IMR-90 (cell line): ENCODE measurements at regions not wholly inside any gene's neighbourhood (a gene's known extent, or its start where the extent isn't known, plus 50 kb on each side); places are given as distances from the start of the nearest gene placed in this dataset.

Source experiments
- ATAC-seq: fragments of 200-7000 bp; cut with Tn5 transposase; 2 replicates; pipeline ENCODE4 v1.9.1; 2020; ENCODE audit warnings: low read depth, mild to moderate bottlenecking, moderate library complexity
- BruUV-seq: library from RNA; stranded (reverse); fragments of 400-500 nt; replicated peaks from 2 replicates; lab custom pipeline; 2021; lab: Mats Ljungman, UMichigan
- CTCF ChIA-PET: fragments of 300-600 bp; formaldehyde crosslinking; extraction: SDS; loops from one replicate; lab custom pipeline; 2021; ENCODE audit warnings: antibody characterized with exemption; lab: Yijun Ruan, JAX
- POLR2A ChIA-PET: fragments of 300-600 bp; sonication (Branson Sonifier 250); formaldehyde crosslinking; loops from one replicate; lab custom pipeline; 2022; ENCODE audit warnings: antibody characterized with exemption; ENCODE audit not compliant: unreplicated experiment; lab: Charles Lee
- DNase-seq: peaks from one replicate; pipeline ENCODE4 v3.0.0; 2013
- H2AFZ ChIP-seq: replicated peaks from 2 replicates; pipeline ENCODE3; 2013; ENCODE audit warnings: low read length, mild to moderate bottlenecking; ENCODE audit not compliant: poor library complexity
- H2AK5ac ChIP-seq: 2 replicates; pipeline ENCODE4 v1.6.1; 2013; ENCODE audit warnings: low read depth, low read length, inconsistent platforms
- H2AK9ac ChIP-seq: replicated peaks from 2 replicates; pipeline ENCODE3; 2013; ENCODE audit warnings: mild to moderate bottlenecking, low read depth, low read length, moderate library complexity; ENCODE audit not compliant: poor library complexity
- H2BK120ac ChIP-seq: 2 replicates; pipeline ENCODE4 v1.6.1; 2013; ENCODE audit warnings: low read depth, low read length, inconsistent platforms
- H2BK15ac ChIP-seq: 3 replicates; pipeline ENCODE4 v1.6.1; 2013; ENCODE audit warnings: low read depth, low read length, inconsistent platforms
- H2BK20ac ChIP-seq: 2 replicates; pipeline ENCODE4 v1.6.1; 2013; ENCODE audit warnings: low read depth, mild to moderate bottlenecking, inconsistent platforms, low read length, moderate library complexity
- H2BK5ac ChIP-seq: 2 replicates; pipeline ENCODE4 v1.6.1; 2013; ENCODE audit warnings: mild to moderate bottlenecking, low read depth, low read length, inconsistent platforms; ENCODE audit not compliant: poor library complexity, severe bottlenecking
- H3K14ac ChIP-seq: replicated peaks from 2 replicates; pipeline ENCODE4 v1.6.1; 2013; ENCODE audit warnings: low read depth, low read length, inconsistent platforms
- H3K18ac ChIP-seq: 2 replicates; pipeline ENCODE4 v1.6.1; 2013; ENCODE audit warnings: low read depth, low read length, control low read depth
- H3K23ac ChIP-seq: 2 replicates; pipeline ENCODE4 v1.6.1; 2013; ENCODE audit warnings: low read depth, low read length, inconsistent platforms
- H3K27ac ChIP-seq: 2 replicates; pipeline ENCODE4 v1.5.1; 2013; ENCODE audit warnings: mild to moderate bottlenecking, control low read depth, low read length; ENCODE audit not compliant: insufficient read depth
- H3K27me3 ChIP-seq: 2 replicates; pipeline ENCODE4 v1.6.1; 2013; ENCODE audit warnings: low read length; ENCODE audit not compliant: control insufficient read depth, insufficient read depth
- H3K36me3 ChIP-seq: 2 replicates; pipeline ENCODE4 v1.6.1; 2013; ENCODE audit warnings: low read length, mixed read lengths; ENCODE audit not compliant: control insufficient read depth, insufficient read depth
- H3K4ac ChIP-seq: 2 replicates; pipeline ENCODE4 v1.6.1; 2013; ENCODE audit warnings: low read depth, low read length, inconsistent platforms
- H3K4me1 ChIP-seq: 2 replicates; pipeline ENCODE4 v1.6.1; 2013; ENCODE audit warnings: low read length, mixed read lengths; ENCODE audit not compliant: control insufficient read depth, insufficient read depth
- H3K4me2 ChIP-seq: 2 replicates; pipeline ENCODE4 v1.6.1; 2013; ENCODE audit warnings: low read depth, mild to moderate bottlenecking, control low read depth, low read length, moderate library complexity
- H3K4me3 ChIP-seq: 2 replicates; pipeline ENCODE4 v1.5.1; 2013; ENCODE audit warnings: low read depth, mild to moderate bottlenecking, control low read depth, low read length, moderate library complexity; ENCODE audit not compliant: insufficient read depth
- H3K56ac ChIP-seq: 2 replicates; pipeline ENCODE4 v1.6.1; 2013; ENCODE audit warnings: low read length, inconsistent platforms; ENCODE audit not compliant: insufficient read depth; ENCODE audit errors: extremely low read depth
- H3K79me1 ChIP-seq, 2 experiments: 2 replicates each; pipeline ENCODE4 v1.6.1; 2013; ENCODE audit warnings: low read length in 2 of 2, inconsistent platforms in 1 of 2, low read depth in 1 of 2
- H3K9ac ChIP-seq: 2 replicates; pipeline ENCODE4 v1.6.1; 2013; ENCODE audit warnings: low read depth, low read length, control low read depth
- H3K9me1 ChIP-seq: 2 replicates; pipeline ENCODE4 v1.6.1; 2013; ENCODE audit warnings: low read length, inconsistent platforms; ENCODE audit not compliant: insufficient read depth
- H3K9me3 ChIP-seq: 2 replicates; pipeline ENCODE4 v1.6.1; 2013; ENCODE audit warnings: low read length; ENCODE audit not compliant: control insufficient read depth, insufficient read depth
- H4K20me1 ChIP-seq: 2 replicates; pipeline ENCODE4 v1.6.1; 2013; ENCODE audit warnings: low read length, inconsistent platforms; ENCODE audit not compliant: insufficient read depth
- H4K5ac ChIP-seq: 2 replicates; pipeline ENCODE4 v1.6.1; 2013; ENCODE audit warnings: mild to moderate bottlenecking, low read depth, low read length, control low read depth
- H4K8ac ChIP-seq, 2 experiments: 2 replicates each; pipeline ENCODE4 v1.6.1; 2013; ENCODE audit warnings: low read depth in 2 of 2, low read length in 2 of 2, control low read depth in 1 of 2, inconsistent platforms in 1 of 2
- H4K91ac ChIP-seq: 2 replicates; pipeline ENCODE4 v1.6.1; 2013; ENCODE audit warnings: low read depth, low read length, inconsistent platforms; ENCODE audit not compliant: insufficient read depth
- NFE2L2 ChIP-seq: fragments of 150-350 bp; IDR thresholded peaks from 2 replicates; pipeline ENCODE4 v1.6.1; 2016; ENCODE audit warnings: low read depth, mild to moderate bottlenecking, low read length
- whole genome bisulfite sequencing, 2 experiments: methylation state at CpG; one replicate each; pipeline versions ENCODE4 v1.1.5 to v1.1.7; 2013; ENCODE audit warnings: missing lambda C conversion rate in 2 of 2; ENCODE audit not compliant: insufficient read length in 1 of 2; ENCODE audit errors: extremely low coverage in 2 of 2; 5-methylcytosine and 5-hydroxymethylcytosine counted together
- dilution Hi-C: fragments of 300-500 bp; cut with HindIII; formaldehyde crosslinking; loops from one replicate; pipeline ENCODE4 v1.14.3; 2018; ENCODE audit warnings: low sequenced_read_pairs; ENCODE audit not compliant: unreplicated experiment
- in situ Hi-C: fragments of 300-500 bp; cut with MboI; formaldehyde crosslinking; loops from 3 replicates; pipeline ENCODE4 v1.14.3; 2019; ENCODE audit warnings: low sequenced_read_pairs, inconsistent platforms, mixed read lengths
- intact Hi-C: fragments of 100-400 bp; cut with micrococcal nuclease; formaldehyde crosslinking; loops from 2 replicates; pipeline ENCODE4 v1.10.0; 2022
- TF ChIP-seq, protein P1 (sequence below): conservative IDR thresholded peaks from 2 replicates; pipeline ENCODE4 v1.5.1; 2012; ENCODE audit warnings: mild to moderate bottlenecking, low read depth, low read length, improper control_type of control experiment

DNA sequence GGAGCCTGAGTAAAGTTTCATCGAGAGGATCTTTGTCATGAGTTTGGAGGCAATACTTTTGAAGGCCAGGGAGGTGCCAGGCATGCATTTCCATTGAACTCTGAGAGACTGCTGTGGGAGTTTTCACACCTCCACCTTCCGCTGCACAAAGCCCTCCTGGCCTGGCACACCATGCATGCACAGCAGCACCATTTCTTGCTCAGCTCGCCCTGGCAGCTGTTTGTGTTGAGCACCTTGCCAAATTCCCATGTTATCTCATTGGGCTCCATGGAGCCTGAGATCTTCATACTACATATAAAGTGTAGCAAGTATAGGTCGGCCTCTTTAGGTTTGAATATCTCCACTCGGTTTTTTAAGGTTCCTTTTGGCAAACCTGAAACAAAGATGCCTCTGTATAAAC is 125.7 kb upstream of the CLINT1 start:
- POLR2A ChIA-PET: no interaction called here
- Histone ChIP-seq H3K27me3 (no peaks in the 10 kb centered on the region; the same call in 1 of the 2 replicates), H3K23ac (no peak overlapping the region), H2BK20ac (no peak overlapping the region), H2BK120ac (no peak overlapping the region), H3K36me3 (no peaks in the 10 kb centered on the region), H4K20me1 (no peaks in the 10 kb centered on the region), H3K27ac (no peak overlapping the region), H3K4me1 (no peaks in the 10 kb centered on the region), H4K8ac (no peak overlapping the region), H4K91ac (no peak overlapping the region), H4K5ac (no peak overlapping the region), H2BK15ac (no peak overlapping the region), H3K79me1 (no peaks in the 10 kb centered on the region), H2BK5ac (no peak overlapping the region), H2AK9ac (no peak overlapping the region), H3K4me2 (no peak overlapping the region), H3K9me1 (no peaks in the 10 kb centered on the region), H3K9ac (no peak overlapping the region), H3K4ac (no peak overlapping the region), H3K14ac (no peak overlapping the region), H2AK5ac (no peak overlapping the region), H3K9me3 (no peaks in the 10 kb centered on the region), H3K18ac (no peak overlapping the region), H2AFZ (no peak overlapping the region), H3K4me3 (no peak overlapping the region), H3K56ac (no peak overlapping the region)
- CTCF ChIA-PET: no interaction called here
- ATAC-seq (no peak), DNase-seq (no peak)
- dilution Hi-C loops (no loop called here), in situ Hi-C loops (no loop called here), intact Hi-C loops (no loop called here)
- no TSS peak for BruUV-seq
- TF ChIP-seq NFE2L2: no peak
- TF ChIP-seq, protein P1, sequence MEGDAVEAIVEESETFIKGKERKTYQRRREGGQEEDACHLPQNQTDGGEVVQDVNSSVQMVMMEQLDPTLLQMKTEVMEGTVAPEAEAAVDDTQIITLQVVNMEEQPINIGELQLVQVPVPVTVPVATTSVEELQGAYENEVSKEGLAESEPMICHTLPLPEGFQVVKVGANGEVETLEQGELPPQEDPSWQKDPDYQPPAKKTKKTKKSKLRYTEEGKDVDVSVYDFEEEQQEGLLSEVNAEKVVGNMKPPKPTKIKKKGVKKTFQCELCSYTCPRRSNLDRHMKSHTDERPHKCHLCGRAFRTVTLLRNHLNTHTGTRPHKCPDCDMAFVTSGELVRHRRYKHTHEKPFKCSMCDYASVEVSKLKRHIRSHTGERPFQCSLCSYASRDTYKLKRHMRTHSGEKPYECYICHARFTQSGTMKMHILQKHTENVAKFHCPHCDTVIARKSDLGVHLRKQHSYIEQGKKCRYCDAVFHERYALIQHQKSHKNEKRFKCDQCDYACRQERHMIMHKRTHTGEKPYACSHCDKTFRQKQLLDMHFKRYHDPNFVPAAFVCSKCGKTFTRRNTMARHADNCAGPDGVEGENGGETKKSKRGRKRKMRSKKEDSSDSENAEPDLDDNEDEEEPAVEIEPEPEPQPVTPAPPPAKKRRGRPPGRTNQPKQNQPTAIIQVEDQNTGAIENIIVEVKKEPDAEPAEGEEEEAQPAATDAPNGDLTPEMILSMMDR: no peak
- 0% methylated on average over 1 of the region's 5 CpGs; no CpG with 5 or more reads in 1 of the 2 experiments for WGBS, 2 experiments
